WTC11 (cell line): ENCODE measurements at regions not wholly inside any gene's neighbourhood (a gene's known extent, or its start where the extent isn't known, plus 50 kb on each side); places are given as distances from the start of the nearest gene placed in this dataset.

Source experiments
- ATAC-seq: fragments of 200-7000 bp; cut with Tn5 transposase; 2 replicates; pipeline ENCODE4 v1.10.0; 2021; ENCODE audit warnings: mild to moderate bottlenecking, moderate library complexity
- CTCF ChIA-PET: fragments of 300-600 bp; sonication (Branson Sonifier 250); formaldehyde crosslinking; loops from one replicate; lab custom pipeline; 2021; ENCODE audit warnings: antibody characterized with exemption; lab: Charles Lee
- POLR2A ChIA-PET: fragments of 350-600 bp; sonication (Branson Sonifier 250); formaldehyde crosslinking; loops from one replicate; lab custom pipeline; 2021; ENCODE audit warnings: antibody characterized with exemption; lab: Charles Lee
- DNase-seq: peaks from one replicate; pipeline ENCODE4 v3.0.0; 2021; ENCODE audit warnings: low spot score
- H3K27ac Mint-ChIP-seq: 2 replicates; pipeline ENCODE4 v1.8.0; 2021; ENCODE audit warnings: mixed read lengths
- H3K27me3 Mint-ChIP-seq: 2 replicates; pipeline ENCODE4 v1.8.0; 2021; ENCODE audit warnings: low read depth, mild to moderate bottlenecking, moderate library complexity, mixed read lengths
- H3K36me3 Mint-ChIP-seq: 2 replicates; pipeline ENCODE4 v1.8.0; 2021; ENCODE audit warnings: mixed read lengths
- H3K4me1 Mint-ChIP-seq: 2 replicates; pipeline ENCODE4 v1.8.0; 2022; ENCODE audit warnings: mixed read lengths
- H3K4me3 Mint-ChIP-seq: 2 replicates; pipeline ENCODE4 v1.8.0; 2021; ENCODE audit warnings: mild to moderate bottlenecking, moderate library complexity, mixed read lengths
- H3K9me3 Mint-ChIP-seq: 2 replicates; pipeline ENCODE4 v1.8.0; 2021; ENCODE audit warnings: mixed read lengths
- ATF2 ChIP-seq: sonication (generic); formaldehyde crosslinking; IDR thresholded peaks from 2 replicates; pipeline ENCODE4 v1.8.1; 2022; ENCODE audit warnings: low read depth, missing genetic modification reagents, borderline replicate concordance
- CBFB ChIP-seq: sonication (generic); formaldehyde crosslinking; IDR thresholded peaks from 2 replicates; pipeline ENCODE4 v1.8.1; 2022; ENCODE audit warnings: mild to moderate bottlenecking, low read depth, missing genetic modification reagents
- CREB1 ChIP-seq: sonication (generic); formaldehyde crosslinking; IDR thresholded peaks from 2 replicates; pipeline ENCODE4 v1.8.0; 2023; ENCODE audit warnings: mild to moderate bottlenecking, missing genetic modification reagents
- CREM ChIP-seq: sonication (generic); formaldehyde crosslinking; IDR thresholded peaks from 2 replicates; pipeline ENCODE4 v1.8.1; 2022; ENCODE audit warnings: mild to moderate bottlenecking, missing genetic modification reagents, moderate library complexity
- E2F1 ChIP-seq: sonication (generic); formaldehyde crosslinking; IDR thresholded peaks from 2 replicates; pipeline ENCODE4 v1.8.0; 2022; ENCODE audit warnings: mild to moderate bottlenecking, missing genetic modification reagents
- EMX1 ChIP-seq: fragments of 250-450 bp; sonication (Bioruptor Pico); IDR thresholded peaks from 2 replicates; pipeline ENCODE4 v1.8.0; 2021; ENCODE audit warnings: mild to moderate bottlenecking
- ESRRA ChIP-seq: sonication (generic); formaldehyde crosslinking; IDR thresholded peaks from 2 replicates; pipeline ENCODE4 v1.8.1; 2022; ENCODE audit warnings: mild to moderate bottlenecking, missing genetic modification reagents, borderline replicate concordance
- ETV6 ChIP-seq: sonication (generic); formaldehyde crosslinking; IDR thresholded peaks from 2 replicates; pipeline ENCODE4 v1.8.1; 2022; ENCODE audit warnings: mild to moderate bottlenecking, missing genetic modification reagents
- GABPB1 ChIP-seq: sonication (generic); formaldehyde crosslinking; IDR thresholded peaks from 2 replicates; pipeline ENCODE4 v1.8.1; 2023; ENCODE audit warnings: mild to moderate bottlenecking, missing genetic modification reagents
- GRHL2 ChIP-seq: fragments of 250-450 bp; sonication (Bioruptor Pico); IDR thresholded peaks from 2 replicates; pipeline ENCODE4 v1.8.0; 2022; ENCODE audit warnings: mild to moderate bottlenecking, moderate library complexity; ENCODE audit not compliant: insufficient replicate concordance, severe bottlenecking
- KAT7 ChIP-seq: sonication (generic); formaldehyde crosslinking; IDR thresholded peaks from 2 replicates; pipeline ENCODE4 v1.8.1; 2023; ENCODE audit warnings: missing genetic modification reagents, mild to moderate bottlenecking, borderline replicate concordance
- MAX ChIP-seq: sonication (generic); formaldehyde crosslinking; IDR thresholded peaks from 2 replicates; pipeline ENCODE4 v1.8.0; 2022; ENCODE audit warnings: mild to moderate bottlenecking, missing genetic modification reagents
- MXD4 ChIP-seq: fragments of 250-450 bp; sonication (Bioruptor Pico); IDR thresholded peaks from 2 replicates; pipeline ENCODE4 v1.8.0; 2021; ENCODE audit warnings: mild to moderate bottlenecking, moderate library complexity, borderline replicate concordance
- NFATC4 ChIP-seq: fragments of 250-450 bp; sonication (Bioruptor Pico); IDR thresholded peaks from 2 replicates; pipeline ENCODE4 v1.9.0; 2021; ENCODE audit warnings: mild to moderate bottlenecking
- RELA ChIP-seq: sonication (generic); formaldehyde crosslinking; IDR thresholded peaks from 2 replicates; pipeline ENCODE4 v1.8.1; 2022; ENCODE audit warnings: missing genetic modification reagents, mild to moderate bottlenecking, borderline replicate concordance
- SMAD4 ChIP-seq: sonication (generic); formaldehyde crosslinking; IDR thresholded peaks from 2 replicates; pipeline ENCODE4 v1.8.0; 2022; ENCODE audit warnings: mild to moderate bottlenecking, missing genetic modification reagents
- SOX15 ChIP-seq: fragments of 250-450 bp; sonication (Bioruptor Pico); IDR thresholded peaks from 2 replicates; pipeline ENCODE4 v1.9.0; 2021; ENCODE audit warnings: mild to moderate bottlenecking
- TEAD1 ChIP-seq: sonication (generic); formaldehyde crosslinking; IDR thresholded peaks from 2 replicates; pipeline ENCODE4 v1.8.0; 2022; ENCODE audit warnings: mild to moderate bottlenecking, missing genetic modification reagents
- TEAD4 ChIP-seq: sonication (generic); formaldehyde crosslinking; IDR thresholded peaks from 2 replicates; pipeline ENCODE4 v1.8.0; 2022; ENCODE audit warnings: mild to moderate bottlenecking, missing genetic modification reagents
- ZBTB21 ChIP-seq: sonication (generic); formaldehyde crosslinking; IDR thresholded peaks from 2 replicates; pipeline ENCODE4 v1.8.1; 2023; ENCODE audit warnings: mild to moderate bottlenecking, missing genetic modification reagents, borderline replicate concordance
- ZMAT4 ChIP-seq: fragments of 250-450 bp; sonication (Bioruptor Pico); IDR thresholded peaks from 2 replicates; pipeline ENCODE4 v1.9.0; 2021; ENCODE audit warnings: mild to moderate bottlenecking
- ZNF396 ChIP-seq: fragments of 250-450 bp; sonication (Bioruptor Pico); IDR thresholded peaks from 2 replicates; pipeline ENCODE4 v1.8.0; 2021; ENCODE audit warnings: mild to moderate bottlenecking, moderate library complexity, borderline replicate concordance
- ZNF423 ChIP-seq: fragments of 250-450 bp; sonication (Bioruptor Pico); IDR thresholded peaks from 2 replicates; pipeline ENCODE4 v2.1.2; 2022; ENCODE audit warnings: mild to moderate bottlenecking, moderate library complexity
- ZNF425 ChIP-seq: fragments of 250-450 bp; sonication (Bioruptor Pico); conservative IDR thresholded peaks from 2 replicates; pipeline ENCODE4 v1.9.0; 2021; ENCODE audit warnings: mild to moderate bottlenecking
- TF ChIP-seq, protein P1 (sequence below): sonication (generic); formaldehyde crosslinking; conservative IDR thresholded peaks from 2 replicates; pipeline ENCODE4 v1.8.1; 2023; ENCODE audit warnings: mild to moderate bottlenecking, low read depth, missing genetic modification reagents, moderate library complexity
- TF ChIP-seq, protein P2 (sequence below): sonication (generic); formaldehyde crosslinking; IDR thresholded peaks from 2 replicates; pipeline ENCODE4 v1.8.1; 2023; ENCODE audit warnings: mild to moderate bottlenecking, missing genetic modification reagents, borderline replicate concordance

DNA sequence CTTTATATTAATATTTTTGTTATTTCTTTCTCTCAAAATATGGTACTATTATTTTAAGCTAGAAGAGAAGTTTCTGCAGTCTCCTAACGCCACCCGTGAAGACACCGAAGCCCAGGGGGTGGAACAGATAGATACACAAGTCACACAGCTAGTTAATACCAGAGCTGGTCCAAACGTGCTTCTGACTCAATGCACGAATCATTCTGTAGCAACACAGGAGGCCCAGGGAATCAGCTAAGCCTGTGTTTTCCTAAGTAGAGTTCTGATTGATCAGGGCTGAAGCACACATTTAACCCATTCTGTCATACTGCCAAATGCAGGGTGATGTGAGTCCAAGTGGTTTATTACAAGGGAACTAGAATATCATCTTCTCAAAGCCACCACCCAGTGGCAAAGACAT lies 116.9 kb upstream of the PWP1 start:
- CTCF ChIA-PET: interaction anchor here (1.5 kb wide), 1 partner anchor 39 kb away, joined by 4 read pairs; no protein-coding TSS in a partner anchor
- no peak for TF ChIP-seq ETV6 (CRISPR knock-in tag)
- TF ChIP-seq GABPB1: no peak
- no peak for TF ChIP-seq ZNF396 (CRISPR knock-in tag)
- no peak for TF ChIP-seq ATF2
- no peak for TF ChIP-seq SMAD4 (CRISPR knock-in tag)
- TF ChIP-seq RELA: no peak
- TF ChIP-seq TEAD4 (CRISPR knock-in tag): no peak
- TF ChIP-seq NFATC4 (CRISPR knock-in tag): no peak
- no peak for TF ChIP-seq TEAD1 (CRISPR knock-in tag)
- no peak for TF ChIP-seq SOX15 (CRISPR knock-in tag)
- TF ChIP-seq E2F1 (CRISPR knock-in tag): no peak
- no peak for TF ChIP-seq ZNF425 (CRISPR knock-in tag)
- no peak for TF ChIP-seq CREM (CRISPR knock-in tag)
- no peak for TF ChIP-seq CREB1 (CRISPR knock-in tag)
- no peak for TF ChIP-seq CBFB (CRISPR knock-in tag)
- TF ChIP-seq EMX1 (CRISPR knock-in tag): no peak
- no peak for TF ChIP-seq KAT7 (CRISPR knock-in tag)
- no peak for TF ChIP-seq MAX (CRISPR knock-in tag)
- 0 out of 2 replicates have a peak, but pooled peaks cover 2% of the 10 kb centered on the region for H3K27me3 Mint-ChIP-seq

DNA sequence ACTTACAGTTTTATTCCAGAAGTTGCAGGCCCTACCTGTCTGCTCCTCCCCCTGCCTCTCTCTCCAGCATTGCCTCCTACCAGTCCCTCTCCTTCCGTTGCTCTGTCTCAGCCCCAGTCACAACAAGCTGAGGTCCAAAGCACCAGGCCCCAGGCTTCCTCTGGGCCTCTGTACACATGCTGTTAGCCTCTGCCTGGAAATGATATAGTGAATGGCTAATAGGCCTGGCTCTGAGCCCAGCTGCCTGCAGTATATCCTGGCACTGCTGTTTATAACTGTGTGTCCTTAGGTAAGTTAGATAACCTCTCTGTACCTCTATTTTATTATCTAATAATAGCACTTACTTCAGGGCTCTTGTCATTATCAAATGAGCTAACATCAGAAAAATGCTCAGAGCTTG lies 114.9 kb upstream of the PWP1 start:
- Mint-ChIP-seq H3K27ac (no peak overlapping the region), H3K4me3 (no peak overlapping the region), H3K9me3 (peaks cover 11% of the 10 kb centered on the region), H3K27me3 (0 out of 2 replicates have a peak, but pooled peaks cover 6% of the 10 kb centered on the region), H3K36me3 (no peaks in the 10 kb centered on the region), H3K4me1 (peaks cover 4% of the 10 kb centered on the region; the same call in 1 of the 2 replicates)
- no peak for DNase-seq
- no peak for ATAC-seq
- ChIA-PET POLR2A (no interaction called here), CTCF (no interaction called here)
- no peak for TF ChIP-seq ZMAT4 (CRISPR knock-in tag)
- TF ChIP-seq, protein P1, sequence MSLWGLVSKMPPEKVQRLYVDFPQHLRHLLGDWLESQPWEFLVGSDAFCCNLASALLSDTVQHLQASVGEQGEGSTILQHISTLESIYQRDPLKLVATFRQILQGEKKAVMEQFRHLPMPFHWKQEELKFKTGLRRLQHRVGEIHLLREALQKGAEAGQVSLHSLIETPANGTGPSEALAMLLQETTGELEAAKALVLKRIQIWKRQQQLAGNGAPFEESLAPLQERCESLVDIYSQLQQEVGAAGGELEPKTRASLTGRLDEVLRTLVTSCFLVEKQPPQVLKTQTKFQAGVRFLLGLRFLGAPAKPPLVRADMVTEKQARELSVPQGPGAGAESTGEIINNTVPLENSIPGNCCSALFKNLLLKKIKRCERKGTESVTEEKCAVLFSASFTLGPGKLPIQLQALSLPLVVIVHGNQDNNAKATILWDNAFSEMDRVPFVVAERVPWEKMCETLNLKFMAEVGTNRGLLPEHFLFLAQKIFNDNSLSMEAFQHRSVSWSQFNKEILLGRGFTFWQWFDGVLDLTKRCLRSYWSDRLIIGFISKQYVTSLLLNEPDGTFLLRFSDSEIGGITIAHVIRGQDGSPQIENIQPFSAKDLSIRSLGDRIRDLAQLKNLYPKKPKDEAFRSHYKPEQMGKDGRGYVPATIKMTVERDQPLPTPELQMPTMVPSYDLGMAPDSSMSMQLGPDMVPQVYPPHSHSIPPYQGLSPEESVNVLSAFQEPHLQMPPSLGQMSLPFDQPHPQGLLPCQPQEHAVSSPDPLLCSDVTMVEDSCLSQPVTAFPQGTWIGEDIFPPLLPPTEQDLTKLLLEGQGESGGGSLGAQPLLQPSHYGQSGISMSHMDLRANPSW (CRISPR knock-in tag): no peak
- TF ChIP-seq ESRRA (CRISPR knock-in tag): no peak
- TF ChIP-seq ZBTB21 (CRISPR knock-in tag): no peak
- TF ChIP-seq EMX1 (CRISPR knock-in tag): no peak
- no peak for TF ChIP-seq GRHL2 (CRISPR knock-in tag)
- TF ChIP-seq ZNF423 (CRISPR knock-in tag): no peak
- no peak for TF ChIP-seq MXD4 (CRISPR knock-in tag)
- TF ChIP-seq, protein P2, sequence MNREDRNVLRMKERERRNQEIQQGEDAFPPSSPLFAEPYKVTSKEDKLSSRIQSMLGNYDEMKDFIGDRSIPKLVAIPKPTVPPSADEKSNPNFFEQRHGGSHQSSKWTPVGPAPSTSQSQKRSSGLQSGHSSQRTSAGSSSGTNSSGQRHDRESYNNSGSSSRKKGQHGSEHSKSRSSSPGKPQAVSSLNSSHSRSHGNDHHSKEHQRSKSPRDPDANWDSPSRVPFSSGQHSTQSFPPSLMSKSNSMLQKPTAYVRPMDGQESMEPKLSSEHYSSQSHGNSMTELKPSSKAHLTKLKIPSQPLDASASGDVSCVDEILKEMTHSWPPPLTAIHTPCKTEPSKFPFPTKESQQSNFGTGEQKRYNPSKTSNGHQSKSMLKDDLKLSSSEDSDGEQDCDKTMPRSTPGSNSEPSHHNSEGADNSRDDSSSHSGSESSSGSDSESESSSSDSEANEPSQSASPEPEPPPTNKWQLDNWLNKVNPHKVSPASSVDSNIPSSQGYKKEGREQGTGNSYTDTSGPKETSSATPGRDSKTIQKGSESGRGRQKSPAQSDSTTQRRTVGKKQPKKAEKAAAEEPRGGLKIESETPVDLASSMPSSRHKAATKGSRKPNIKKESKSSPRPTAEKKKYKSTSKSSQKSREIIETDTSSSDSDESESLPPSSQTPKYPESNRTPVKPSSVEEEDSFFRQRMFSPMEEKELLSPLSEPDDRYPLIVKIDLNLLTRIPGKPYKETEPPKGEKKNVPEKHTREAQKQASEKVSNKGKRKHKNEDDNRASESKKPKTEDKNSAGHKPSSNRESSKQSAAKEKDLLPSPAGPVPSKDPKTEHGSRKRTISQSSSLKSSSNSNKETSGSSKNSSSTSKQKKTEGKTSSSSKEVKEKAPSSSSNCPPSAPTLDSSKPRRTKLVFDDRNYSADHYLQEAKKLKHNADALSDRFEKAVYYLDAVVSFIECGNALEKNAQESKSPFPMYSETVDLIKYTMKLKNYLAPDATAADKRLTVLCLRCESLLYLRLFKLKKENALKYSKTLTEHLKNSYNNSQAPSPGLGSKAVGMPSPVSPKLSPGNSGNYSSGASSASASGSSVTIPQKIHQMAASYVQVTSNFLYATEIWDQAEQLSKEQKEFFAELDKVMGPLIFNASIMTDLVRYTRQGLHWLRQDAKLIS: no peak

More for the DNA sequence above, 116.9 kb upstream of the PWP1 start:
- no peaks in the 10 kb centered on the region for H3K4me1 Mint-ChIP-seq
- peaks cover 11% of the 10 kb centered on the region for H3K9me3 Mint-ChIP-seq
- ATAC-seq (no peak), DNase-seq (no peak)
- H3K36me3 Mint-ChIP-seq: no peaks in the 10 kb centered on the region
- H3K4me3 Mint-ChIP-seq: no peak overlapping the region
- H3K27ac Mint-ChIP-seq: no peak overlapping the region
- POLR2A ChIA-PET: no interaction called here
